Mesenchymal stem cell (in vitro differentiated cells and primary cell): ENCODE measurements at regions not wholly inside any gene's neighbourhood (a gene's known extent, or its start where the extent isn't known, plus 50 kb on each side); places are given as distances from the start of the nearest gene placed in this dataset.

Experiments used
- DNase-seq: peaks from one replicate; pipeline ENCODE4 v3.0.0-alpha.2; 2013
- H2AFZ ChIP-seq: one replicate; pipeline ENCODE4 v1.6.1; 2013; ENCODE audit warnings: low read depth, mild to moderate bottlenecking, control low read depth, inconsistent platforms, low read length, moderate library complexity
- H2AK5ac ChIP-seq: 2 replicates; pipeline ENCODE4 v1.6.1; 2013; ENCODE audit warnings: low read length, moderate library complexity, mild to moderate bottlenecking, inconsistent platforms; ENCODE audit not compliant: severe bottlenecking
- H2BK120ac ChIP-seq: one replicate; pipeline ENCODE4 v1.6.1; 2013; ENCODE audit warnings: low read depth, mild to moderate bottlenecking, inconsistent platforms, low read length, moderate library complexity
- H2BK12ac ChIP-seq, 2 experiments: one replicate each; pipeline ENCODE4 v1.6.1; 2013; ENCODE audit warnings: inconsistent platforms in 2 of 2, low read length in 2 of 2, mild to moderate bottlenecking in 2 of 2, moderate library complexity in 2 of 2, control low read depth in 1 of 2
- H2BK15ac ChIP-seq: one replicate; pipeline ENCODE4 v1.6.1; 2013; ENCODE audit warnings: mild to moderate bottlenecking, low read depth, inconsistent platforms; ENCODE audit not compliant: poor library complexity, severe bottlenecking
- H2BK5ac ChIP-seq: 2 replicates; pipeline ENCODE4 v1.6.1; 2013; ENCODE audit warnings: low read depth, mild to moderate bottlenecking, low read length, control low read depth, inconsistent platforms; ENCODE audit not compliant: poor library complexity, severe bottlenecking
- H3K14ac ChIP-seq, 2 experiments: one replicate each; pipeline ENCODE4 v1.6.1; 2013; ENCODE audit warnings: inconsistent platforms in 2 of 2, low read length in 2 of 2, control low read depth in 1 of 2, mild to moderate bottlenecking in 1 of 2, moderate library complexity in 1 of 2
- H3K18ac ChIP-seq, 2 experiments: one replicate each; pipeline ENCODE4 v1.6.1; 2013; ENCODE audit warnings: inconsistent platforms in 2 of 2, low read length in 2 of 2, control low read depth in 1 of 2, low read depth in 1 of 2, mild to moderate bottlenecking in 1 of 2
- H3K23ac ChIP-seq, 2 experiments: one replicate each; pipeline ENCODE4 v1.6.1; 2013; ENCODE audit warnings: inconsistent platforms in 2 of 2, low read length in 2 of 2, mild to moderate bottlenecking in 2 of 2, moderate library complexity in 2 of 2, control low read depth in 1 of 2
- H3K27ac ChIP-seq: 2 replicates; pipeline ENCODE4 v1.5.1; 2013; ENCODE audit warnings: mild to moderate bottlenecking, moderate library complexity, low read length, control low read depth, inconsistent platforms; ENCODE audit not compliant: poor library complexity, severe bottlenecking
- H3K27me3 ChIP-seq, 2 experiments: 2 replicates each; pipeline versions ENCODE4 v1.6.1 to v1.7.0; 2013; ENCODE audit warnings: low read length in 2 of 2, mild to moderate bottlenecking in 2 of 2, moderate library complexity in 2 of 2, control low read depth in 1 of 2, inconsistent platforms in 1 of 2; ENCODE audit not compliant: control insufficient read depth in 1 of 2, insufficient read depth in 1 of 2
- H3K36me3 ChIP-seq, 2 experiments: 2 replicates each; pipeline versions ENCODE4 v1.6.1 to v1.7.0; 2013; ENCODE audit warnings: low read length in 2 of 2, control low read depth in 1 of 2, inconsistent platforms in 1 of 2, low read depth in 1 of 2, mild to moderate bottlenecking in 1 of 2; ENCODE audit not compliant: insufficient read depth in 2 of 2, control insufficient read depth in 1 of 2
- H3K4ac ChIP-seq, 2 experiments: one replicate each; pipeline ENCODE4 v1.6.1; 2013; ENCODE audit warnings: inconsistent platforms in 2 of 2, low read length in 2 of 2, mild to moderate bottlenecking in 2 of 2, moderate library complexity in 2 of 2, control low read depth in 1 of 2, low read depth in 1 of 2
- H3K4me1 ChIP-seq: 2 replicates; pipeline ENCODE4 v1.6.1; 2013; ENCODE audit warnings: low read depth, low read length, control low read depth; ENCODE audit not compliant: control insufficient read depth, insufficient read depth
- H3K4me2 ChIP-seq: 2 replicates; pipeline ENCODE4 v1.6.1; 2013; ENCODE audit warnings: low read length, mild to moderate bottlenecking, inconsistent platforms; ENCODE audit not compliant: poor library complexity, severe bottlenecking
- H3K4me3 ChIP-seq, 2 experiments: 2 replicates each; pipeline versions ENCODE4 v1.5.1 to v1.7.0; 2013; ENCODE audit warnings: low read length in 2 of 2, mild to moderate bottlenecking in 2 of 2, control low read depth in 1 of 2, low read depth in 1 of 2; ENCODE audit not compliant: insufficient read depth in 1 of 2
- H3K79me1 ChIP-seq: replicated peaks from 2 replicates; pipeline ENCODE4 v1.6.1; 2013; ENCODE audit warnings: mild to moderate bottlenecking, control low read depth, low read length, inconsistent platforms; ENCODE audit not compliant: poor library complexity, severe bottlenecking
- H3K9ac ChIP-seq: 2 replicates; pipeline ENCODE4 v1.7.0; 2013; ENCODE audit warnings: mild to moderate bottlenecking, low read length, moderate library complexity
- H3K9me3 ChIP-seq: 2 replicates; pipeline ENCODE4 v1.7.0; 2013; ENCODE audit warnings: mild to moderate bottlenecking, low read length; ENCODE audit not compliant: control insufficient read depth
- H4K8ac ChIP-seq: one replicate; pipeline ENCODE4 v1.6.1; 2013; ENCODE audit warnings: inconsistent platforms, mild to moderate bottlenecking, low read length, moderate library complexity
- H4K91ac ChIP-seq: one replicate; pipeline ENCODE4 v1.6.1; 2013; ENCODE audit warnings: mild to moderate bottlenecking, low read length, inconsistent platforms
- WGBS: methylation state at CpG from one replicate; pipeline ENCODE4 v1.1.7; 2013; ENCODE audit warnings: mixed read lengths; 5-methylcytosine and 5-hydroxymethylcytosine counted together

- no peak overlapping the region for H3K9ac ChIP-seq
- H2BK15ac ChIP-seq, result no peak overlapping the region
- H2BK120ac ChIP-seq, result no peak overlapping the region
- H3K9me3 ChIP-seq, result no peaks in the 10 kb centered on the region
- H3K36me3 ChIP-seq, result no peaks in the 10 kb centered on the region
- no peak overlapping the region for H4K8ac ChIP-seq
- H3K4me2 ChIP-seq, result no peak overlapping the region
- no peak overlapping the region for H3K23ac ChIP-seq
- H3K4me1 ChIP-seq, result no peaks in the 10 kb centered on the region
- H4K91ac ChIP-seq, result no peak overlapping the region
- no peak overlapping the region for H3K27ac ChIP-seq
- DNase-seq, result no peak
- H2AFZ ChIP-seq, result no peak overlapping the region
- H3K4ac ChIP-seq, result no peak overlapping the region
- WGBS, result 74% methylated on average over 2 of the region's 3 CpGs
- H3K79me1 ChIP-seq, result no peaks in the 10 kb centered on the region
- H2BK12ac ChIP-seq, result no peak overlapping the region
- H3K4me3 ChIP-seq, result no peak overlapping the region
- no peaks in the 10 kb centered on the region for H3K27me3 ChIP-seq
- H3K14ac ChIP-seq, result no peak overlapping the region
- no peak overlapping the region for H2BK5ac ChIP-seq
- H2AK5ac ChIP-seq, result no peak overlapping the region
- no peak overlapping the region for H3K18ac ChIP-seq
Measured at GRCh38 chr4:134421734-134422133, 220.1 kb upstream of the PABPC4L start.

GRCh38 chr4:134408897-134409296 lies 207.3 kb upstream of the PABPC4L start:
- H3K27ac ChIP-seq, result no peak overlapping the region
- H3K27me3 ChIP-seq, result no peaks in the 10 kb centered on the region
- no peak overlapping the region for H3K4me2 ChIP-seq
- no peak overlapping the region for H4K8ac ChIP-seq
- H3K18ac ChIP-seq, result no peak overlapping the region
- H2AFZ ChIP-seq, result no peak overlapping the region
- H3K4me3 ChIP-seq, result no peak overlapping the region
- H3K79me1 ChIP-seq, result no peaks in the 10 kb centered on the region
- H4K91ac ChIP-seq, result no peak overlapping the region
- H2BK12ac ChIP-seq, result no peak overlapping the region
- H3K4ac ChIP-seq, result no peak overlapping the region
- no peak overlapping the region for H3K23ac ChIP-seq
- no peaks in the 10 kb centered on the region for H3K36me3 ChIP-seq
- no peak overlapping the region for H2BK5ac ChIP-seq
- H3K9me3 ChIP-seq, result peaks cover 5% of the 10 kb centered on the region
- WGBS, result 79% methylated on average over 2 of the region's 2 CpGs
- no peak overlapping the region for H2BK120ac ChIP-seq
- no peak for DNase-seq
- no peak overlapping the region for H3K9ac ChIP-seq
- H3K14ac ChIP-seq, result no peak overlapping the region
- no peaks in the 10 kb centered on the region for H3K4me1 ChIP-seq
- H2BK15ac ChIP-seq, result no peak overlapping the region
- no peak overlapping the region for H2AK5ac ChIP-seq

- Histone ChIP-seq H3K27me3 (no peaks in the 10 kb centered on the region), H3K9me3 (peaks cover 34% of the 10 kb centered on the region), H3K27ac (no peak overlapping the region), H3K4me1 (no peaks in the 10 kb centered on the region), H3K4ac (no peak overlapping the region), H4K91ac (no peak overlapping the region), H3K4me3 (no peak overlapping the region), H2BK12ac (no peak overlapping the region), H3K79me1 (no peaks in the 10 kb centered on the region), H3K36me3 (no peaks in the 10 kb centered on the region), H2BK120ac (no peak overlapping the region), H3K23ac (no peak overlapping the region), H3K4me2 (no peak overlapping the region), H3K18ac (no peak overlapping the region), H3K14ac (no peak overlapping the region), H2BK15ac (no peak overlapping the region), H3K9ac (no peak overlapping the region), H2AK5ac (no peak overlapping the region), H2AFZ (no peak overlapping the region), H2BK5ac (no peak overlapping the region), H4K8ac (no peak overlapping the region)
- no peak for DNase-seq
- 65% methylated on average over 2 of the region's 2 CpGs for WGBS
Measured at GRCh38 chr4:134401798-134402197, 200.2 kb upstream of the PABPC4L start.

DNA sequence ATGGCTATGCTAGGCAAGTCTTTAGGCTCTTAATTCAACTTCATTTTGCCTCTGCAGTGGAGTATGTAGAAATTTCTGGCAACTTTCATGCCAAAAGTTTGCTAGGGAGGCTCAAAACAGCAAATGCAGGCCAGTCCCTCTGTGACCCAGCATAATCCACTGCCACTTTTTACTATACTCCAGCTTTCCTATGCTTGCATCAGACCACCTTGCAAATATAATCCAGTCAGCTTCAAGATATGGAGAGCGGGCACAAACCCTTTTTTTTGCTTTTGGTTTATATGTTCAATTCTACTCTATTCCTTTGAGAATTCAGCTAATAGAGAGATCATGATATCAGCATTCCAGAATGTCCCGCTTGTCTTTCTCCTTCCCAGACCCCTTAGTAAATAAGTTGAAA lies 192.0 kb upstream of the PABPC4L start:
- DNase-seq, result no peak
- no peak overlapping the region for H4K91ac ChIP-seq
- H3K4ac ChIP-seq, result no peak overlapping the region
- no peak overlapping the region for H2BK15ac ChIP-seq
- H3K27me3 ChIP-seq, result no peaks in the 10 kb centered on the region
- H3K4me1 ChIP-seq, result no peaks in the 10 kb centered on the region
- H3K9me3 ChIP-seq, result peaks cover 33% of the 10 kb centered on the region
- H3K9ac ChIP-seq, result no peak overlapping the region
- no peaks in the 10 kb centered on the region for H3K36me3 ChIP-seq
- no peak overlapping the region for H2BK12ac ChIP-seq
- no peak overlapping the region for H3K4me3 ChIP-seq
- H2BK120ac ChIP-seq, result no peak overlapping the region
- no peak overlapping the region for H2AK5ac ChIP-seq
- no peak overlapping the region for H2BK5ac ChIP-seq
- no peaks in the 10 kb centered on the region for H3K79me1 ChIP-seq
- no peak overlapping the region for H3K18ac ChIP-seq
- H4K8ac ChIP-seq, result no peak overlapping the region
- no peak overlapping the region for H3K14ac ChIP-seq
- no CpG with 5 or more reads among the region's 2 CpGs for WGBS
- H3K23ac ChIP-seq, result no peak overlapping the region
- H3K27ac ChIP-seq, result no peak overlapping the region
- no peak overlapping the region for H2AFZ ChIP-seq
- H3K4me2 ChIP-seq, result no peak overlapping the region
